KOPT-K1 (cell line): ENCODE measurements at regions not wholly inside any gene's neighbourhood (a gene's known extent, or its start where the extent isn't known, plus 50 kb on each side); places are given as distances from the start of the nearest gene placed in this dataset.

Experiments
- H3K27ac ChIP-seq: fragments of 200-600 bp; sonication (generic); 2 replicates; pipeline ENCODE4 v1.5.1; 2016; ENCODE audit warnings: antibody characterized with exemption, mild to moderate bottlenecking, low read depth, low read length; ENCODE audit not compliant: poor library complexity, severe bottlenecking
- H3K36me3 ChIP-seq: fragments of 200-600 bp; sonication (generic); 2 replicates; pipeline ENCODE4 v1.5.1; 2017; ENCODE audit warnings: antibody characterized with exemption, mild to moderate bottlenecking, low read length, moderate library complexity; ENCODE audit not compliant: insufficient read depth
- H3K9me3 ChIP-seq: fragments of 200-600 bp; sonication (generic); 2 replicates; pipeline ENCODE4 v1.5.1; 2017; ENCODE audit warnings: antibody characterized with exemption, low read length, mild to moderate bottlenecking; ENCODE audit not compliant: insufficient read depth, poor library complexity, severe bottlenecking

DNA sequence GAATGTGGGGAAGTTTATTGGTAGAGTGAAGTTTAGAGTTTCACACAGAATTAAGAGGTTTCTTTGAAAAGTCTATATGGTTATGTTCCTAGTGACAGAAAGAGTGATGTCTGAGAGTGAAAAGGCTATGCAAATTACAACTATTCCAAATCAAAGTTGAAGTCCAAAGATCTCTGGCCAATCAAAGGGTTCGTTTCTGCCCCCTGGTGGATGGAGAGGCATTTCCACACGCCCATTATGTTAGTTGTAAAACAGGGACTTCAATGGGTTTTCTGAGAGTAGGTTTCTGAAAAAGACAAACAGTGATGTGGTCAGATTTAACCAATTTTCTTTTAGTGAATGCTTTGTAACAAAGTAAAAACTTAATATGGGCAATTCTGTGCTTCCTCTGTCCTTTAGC, 441.5 kb upstream of the POU3F3 start:
- no peaks in the 10 kb centered on the region for H3K36me3 ChIP-seq
- H3K9me3 ChIP-seq, result no peaks in the 10 kb centered on the region
- no peak overlapping the region for H3K27ac ChIP-seq

DNA sequence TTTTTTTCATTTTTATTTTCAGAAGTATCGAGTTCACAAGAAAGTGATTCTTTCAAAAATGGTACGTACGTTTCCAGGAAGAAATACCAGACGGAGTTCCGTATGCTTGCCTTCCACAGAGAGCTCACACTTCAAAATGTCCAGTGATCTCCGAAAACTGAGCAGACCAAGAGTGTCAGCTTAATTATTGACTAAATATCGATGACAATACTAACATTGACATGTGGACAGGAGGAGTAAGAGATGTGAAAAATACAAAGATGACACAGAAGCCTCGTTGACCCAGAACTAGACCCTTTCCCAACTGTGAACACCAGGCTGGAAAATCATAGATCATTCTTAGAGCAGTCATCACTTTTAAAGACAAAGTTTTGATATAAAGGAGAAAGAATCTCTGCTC, 440.0 kb upstream of the POU3F3 start:
- Histone ChIP-seq H3K27ac (no peak overlapping the region), H3K36me3 (no peaks in the 10 kb centered on the region), H3K9me3 (no peaks in the 10 kb centered on the region)

DNA sequence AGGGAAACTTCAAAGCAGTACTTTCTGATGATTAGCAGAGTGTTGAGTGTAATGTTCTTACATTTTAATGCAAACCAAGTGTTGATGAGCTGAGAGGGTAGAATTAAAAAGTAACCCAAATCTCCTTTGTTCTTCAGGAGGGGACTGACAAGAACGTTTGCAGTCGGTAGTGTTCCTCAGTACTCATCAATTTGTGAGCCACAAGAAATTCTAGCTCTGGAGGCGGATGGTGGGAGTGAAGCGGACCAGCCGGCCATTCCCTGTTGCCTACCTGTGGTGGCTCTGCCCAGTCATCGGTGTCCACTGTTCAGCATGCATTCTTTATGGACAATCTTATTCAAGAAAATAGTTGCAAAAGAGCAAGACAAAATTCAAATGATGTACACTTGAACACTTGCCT, 438.6 kb upstream of the POU3F3 start:
- Histone ChIP-seq H3K36me3 (no peaks in the 10 kb centered on the region), H3K27ac (no peak overlapping the region), H3K9me3 (no peaks in the 10 kb centered on the region)

DNA sequence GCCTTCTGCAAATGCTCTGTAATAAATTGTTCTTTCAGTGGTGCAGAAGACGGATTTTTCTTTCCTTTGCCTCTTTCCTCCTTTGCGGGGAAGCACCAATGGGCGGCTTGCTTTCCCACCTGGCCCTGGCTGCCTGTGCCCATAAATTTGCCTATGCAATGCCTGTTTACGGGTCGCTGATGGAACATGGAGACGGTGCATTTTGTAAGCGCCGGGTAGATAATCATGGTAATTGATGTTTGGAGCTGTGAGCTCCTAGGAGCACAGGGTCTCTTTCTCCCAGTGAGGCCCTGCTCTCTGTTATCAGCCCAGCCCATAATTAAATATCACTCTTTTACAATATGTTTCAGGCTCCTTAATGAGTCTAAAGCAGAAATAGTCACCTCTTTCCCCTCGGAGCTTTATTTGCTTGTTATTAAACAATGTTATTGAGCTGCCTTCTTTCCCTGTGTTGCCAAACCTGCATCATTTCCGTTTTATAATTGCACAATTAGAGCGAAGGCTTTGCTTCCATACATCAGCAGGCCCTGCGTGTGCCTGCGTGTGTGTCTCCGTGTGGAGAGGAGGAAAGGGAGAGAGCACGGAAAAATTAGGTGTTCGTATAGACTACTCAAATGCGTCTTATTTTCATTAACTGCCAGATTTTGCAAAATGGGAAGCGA, 437.4 kb upstream of the POU3F3 start:
- Histone ChIP-seq H3K27ac (no peak overlapping the region), H3K36me3 (no peaks in the 10 kb centered on the region), H3K9me3 (no peaks in the 10 kb centered on the region)

DNA sequence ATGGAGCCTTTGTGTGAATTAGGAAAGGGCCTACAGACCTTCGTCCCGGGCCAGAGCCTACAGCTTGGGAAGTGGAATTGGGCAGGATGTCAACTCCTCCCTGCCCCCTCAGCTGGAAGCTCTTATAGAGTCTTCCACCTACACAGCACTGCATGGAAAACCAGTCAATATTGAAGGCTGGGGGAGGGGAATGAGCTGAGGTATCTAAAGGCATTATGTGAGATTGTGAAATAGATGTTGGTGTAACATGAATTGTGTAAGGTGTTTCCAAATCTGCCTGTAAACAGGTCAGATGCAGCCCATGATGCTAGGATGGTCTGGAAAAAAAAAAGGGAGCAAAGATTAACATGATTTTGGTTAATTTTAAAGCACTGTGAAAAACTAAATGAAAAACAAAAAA, 433.5 kb upstream of the POU3F3 start:
- no peak overlapping the region for H3K27ac ChIP-seq
- no peaks in the 10 kb centered on the region for H3K9me3 ChIP-seq

DNA sequence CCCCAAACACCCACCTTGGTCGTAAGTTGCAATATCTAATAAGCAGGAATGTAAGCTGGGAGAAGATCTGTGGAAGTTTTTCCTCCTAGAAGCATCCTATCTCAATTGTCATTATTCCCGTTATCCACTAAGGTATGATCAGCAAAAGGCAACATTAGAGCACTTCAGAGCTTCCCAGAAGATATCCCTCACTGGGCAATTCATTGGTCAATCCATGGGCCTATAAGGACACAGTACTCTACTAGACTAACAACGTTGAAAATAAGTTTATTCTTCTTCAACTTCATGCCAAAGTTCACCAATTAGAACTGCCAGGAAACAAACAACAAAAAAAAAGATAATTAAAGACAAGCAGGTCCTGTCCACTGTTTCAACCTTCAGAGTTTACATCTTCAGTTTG, 433.0 kb upstream of the POU3F3 start:
- H3K9me3 ChIP-seq, result no peaks in the 10 kb centered on the region
- H3K36me3 ChIP-seq, result no peaks in the 10 kb centered on the region
- H3K27ac ChIP-seq, result no peak overlapping the region

More for the DNA sequence above, 433.5 kb upstream of the POU3F3 start:
- H3K36me3 ChIP-seq, result no peaks in the 10 kb centered on the region

DNA sequence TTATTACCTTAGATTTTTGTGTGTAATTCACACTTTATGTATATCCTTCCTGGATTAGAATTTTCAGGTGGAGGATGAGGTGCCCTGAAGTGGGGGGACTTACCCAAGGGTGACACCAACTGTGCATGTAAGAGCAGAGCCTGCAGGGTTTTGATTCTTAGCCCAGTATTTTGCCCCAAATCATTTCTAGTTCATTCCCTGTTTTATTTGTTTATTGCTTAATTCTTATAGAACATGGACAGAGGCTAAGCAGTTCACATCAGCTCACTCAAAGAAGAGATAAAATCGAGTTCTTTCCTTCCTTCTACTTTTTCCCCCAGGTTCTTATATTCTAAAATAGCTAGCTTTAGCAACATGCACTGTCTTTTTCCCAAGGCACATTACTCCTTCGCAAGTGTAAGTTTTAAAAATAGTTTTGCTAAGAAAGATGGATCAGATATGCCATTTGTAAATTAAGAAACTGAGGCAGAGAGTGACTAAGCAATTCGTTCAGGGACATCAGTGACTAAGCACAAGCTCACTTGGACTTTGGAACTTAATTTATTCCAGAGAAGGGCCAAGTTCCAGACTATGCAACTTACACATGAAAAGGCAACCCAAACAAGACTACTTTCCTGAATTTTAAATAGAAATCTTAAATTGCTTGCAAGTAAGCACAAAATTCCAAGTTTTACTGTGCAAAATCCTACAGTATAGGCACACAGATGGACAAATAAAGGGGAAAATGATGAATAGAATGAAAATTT, 427.9 kb upstream of the POU3F3 start:
- Histone ChIP-seq H3K36me3 (no peaks in the 10 kb centered on the region), H3K27ac (no peak overlapping the region), H3K9me3 (no peaks in the 10 kb centered on the region)

DNA sequence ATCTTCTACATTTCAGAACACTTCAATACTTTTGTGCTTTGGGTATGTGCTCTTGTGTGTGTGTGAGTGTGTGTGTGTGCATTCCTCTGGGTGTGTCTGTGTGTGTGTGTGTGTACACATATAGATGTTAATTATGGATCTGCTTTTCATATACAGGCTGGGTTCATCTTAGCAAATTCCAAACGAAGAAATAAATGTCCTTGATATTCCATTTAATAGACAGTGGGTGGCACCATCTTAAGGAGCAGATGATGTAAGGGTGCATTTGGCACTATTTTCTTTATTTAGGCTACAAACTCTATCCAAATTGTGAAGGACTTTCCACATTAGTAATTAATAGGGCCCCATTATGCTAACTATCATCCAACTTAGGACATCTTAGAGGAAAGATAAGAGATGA, 425.8 kb upstream of the POU3F3 start:
- Histone ChIP-seq H3K36me3 (no peaks in the 10 kb centered on the region), H3K27ac (no peak overlapping the region), H3K9me3 (no peaks in the 10 kb centered on the region)

DNA sequence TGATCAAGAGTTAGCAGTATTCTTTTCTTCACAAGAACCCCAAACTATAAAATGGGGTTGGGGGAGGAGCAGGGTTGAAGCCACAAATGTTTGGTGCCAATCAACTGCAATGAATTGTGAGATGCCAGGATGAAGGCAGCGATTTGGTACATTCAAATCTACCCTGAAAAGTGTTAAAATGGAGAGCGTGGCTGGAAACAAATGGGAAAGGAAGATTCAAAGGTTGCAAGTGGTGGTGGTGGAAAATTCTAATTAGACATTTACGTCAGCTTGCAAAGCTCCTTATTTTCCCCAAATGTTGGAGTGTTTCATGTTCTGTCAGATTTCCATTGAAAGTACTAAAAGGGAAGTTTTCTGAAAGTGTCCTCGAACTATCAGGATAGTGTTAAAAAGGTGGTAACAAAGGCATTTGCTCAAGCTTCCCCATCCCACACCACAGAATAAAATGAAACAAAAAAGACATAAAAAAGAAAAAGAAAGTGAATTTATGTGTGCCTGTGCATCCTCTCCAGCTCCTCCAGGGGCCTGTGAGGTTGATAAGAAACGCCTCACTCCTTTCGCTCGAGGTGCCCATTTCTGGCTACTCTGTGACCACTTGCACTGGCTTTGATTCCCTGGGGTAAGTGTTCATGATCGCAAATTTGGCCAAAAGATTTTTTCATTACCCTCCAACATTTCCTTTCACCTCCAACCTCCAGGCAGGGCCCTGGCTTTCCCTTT, 424.1 kb upstream of the POU3F3 start:
- Histone ChIP-seq H3K27ac (no peak overlapping the region), H3K9me3 (no peaks in the 10 kb centered on the region), H3K36me3 (no peaks in the 10 kb centered on the region)

DNA sequence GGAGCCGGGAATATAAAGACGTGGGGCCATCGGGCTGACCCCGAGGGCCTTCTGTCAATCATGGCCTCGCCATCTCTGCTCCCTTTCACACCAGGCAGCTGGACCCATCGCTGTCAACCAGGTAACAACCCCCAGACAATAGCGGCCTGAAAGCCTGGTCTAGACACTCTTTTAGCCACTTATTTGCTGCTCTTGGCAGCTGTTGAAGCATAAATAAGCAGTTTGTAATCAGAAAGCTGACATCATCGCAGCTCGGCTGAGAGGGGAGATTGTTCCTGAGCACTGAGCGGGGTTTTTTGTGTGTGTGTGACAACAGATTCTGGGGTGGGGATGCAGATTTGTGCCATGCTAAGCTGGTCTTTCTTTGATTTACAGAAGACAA, 423.6 kb upstream of the POU3F3 start:
- Histone ChIP-seq H3K36me3 (no peaks in the 10 kb centered on the region), H3K9me3 (no peaks in the 10 kb centered on the region), H3K27ac (no peak overlapping the region)

DNA sequence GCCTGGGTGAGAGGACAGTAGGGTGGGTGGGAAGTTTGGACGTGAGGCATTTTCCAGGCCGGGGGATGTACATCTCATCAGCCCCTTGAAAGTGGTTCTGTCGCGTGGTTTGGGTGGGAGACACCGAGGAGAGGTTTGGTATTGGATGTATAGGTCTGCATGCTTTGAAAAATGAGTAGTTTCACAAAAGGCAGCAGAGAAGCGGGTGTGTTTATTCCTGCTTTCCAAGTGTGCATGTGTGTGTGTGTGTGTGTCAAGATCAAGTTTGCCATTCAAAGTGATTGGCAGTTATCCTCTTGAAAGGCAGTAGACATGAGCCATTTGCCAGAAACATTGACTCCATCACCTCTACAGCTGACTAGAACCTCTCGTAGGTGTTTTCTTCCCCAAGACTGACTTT, 423.1 kb upstream of the POU3F3 start:
- Histone ChIP-seq H3K9me3 (no peaks in the 10 kb centered on the region), H3K27ac (no peak overlapping the region), H3K36me3 (no peaks in the 10 kb centered on the region)

DNA sequence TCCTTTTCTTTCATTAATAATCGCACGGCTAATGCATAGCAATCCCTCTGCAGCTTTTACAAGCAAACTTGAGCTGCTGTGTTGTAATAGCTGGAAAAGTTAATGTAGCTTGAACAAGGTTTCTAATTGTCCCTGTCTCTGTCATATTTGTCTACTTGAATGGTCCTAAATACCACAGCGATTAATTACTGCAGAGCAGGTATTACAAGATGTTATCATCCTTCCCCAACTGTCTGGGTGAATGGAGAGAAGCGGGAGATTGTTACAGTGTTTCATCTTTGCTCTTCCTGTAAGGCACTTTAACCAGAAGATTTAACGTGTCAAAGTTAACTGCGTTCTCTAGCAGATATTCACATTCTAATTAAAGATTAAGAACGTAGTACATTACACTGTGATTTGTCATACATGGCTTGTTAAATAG, 422.2 kb upstream of the POU3F3 start:
- Histone ChIP-seq H3K36me3 (no peaks in the 10 kb centered on the region), H3K9me3 (no peaks in the 10 kb centered on the region), H3K27ac (no peak overlapping the region)

DNA sequence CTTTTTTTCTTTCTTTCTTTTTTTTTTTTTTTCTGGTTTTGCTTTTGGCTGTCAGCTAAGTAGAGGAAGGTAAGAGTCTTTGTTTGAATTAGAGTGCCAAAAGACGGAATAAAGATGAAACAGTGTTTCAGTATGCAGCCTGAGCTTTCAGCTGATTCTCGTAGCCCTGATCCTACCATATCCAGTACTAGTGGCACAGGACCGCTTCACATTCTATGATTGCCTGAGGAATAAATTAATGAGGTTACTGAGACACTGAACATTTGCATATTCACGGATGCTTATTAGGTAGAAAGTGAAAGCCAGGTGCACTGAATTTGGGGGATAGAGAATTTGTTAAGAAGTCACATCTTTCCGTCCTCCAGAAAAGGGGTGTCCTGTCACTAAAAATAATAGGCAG, 421.5 kb upstream of the POU3F3 start:
- no peaks in the 10 kb centered on the region for H3K36me3 ChIP-seq
- H3K9me3 ChIP-seq, result no peaks in the 10 kb centered on the region
- H3K27ac ChIP-seq, result no peak overlapping the region

DNA sequence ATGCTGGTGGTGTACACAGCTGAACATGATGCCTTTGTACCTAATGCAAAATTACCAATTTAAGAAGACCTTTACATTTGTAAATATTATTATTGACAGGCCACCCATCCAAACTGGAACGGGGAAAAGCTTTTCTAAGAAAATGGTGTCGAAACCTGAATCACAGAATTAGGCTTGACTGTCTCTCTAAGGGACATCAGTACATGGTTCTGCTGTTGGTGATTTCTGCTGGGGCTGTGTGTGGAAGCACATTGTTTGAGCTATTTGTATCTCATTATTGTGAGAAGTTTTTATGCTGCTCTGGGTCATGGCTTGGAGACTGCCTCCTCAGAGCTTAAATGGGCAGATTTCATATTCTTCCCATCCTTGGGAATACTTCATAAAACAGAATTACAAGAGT, 420.9 kb upstream of the POU3F3 start:
- Histone ChIP-seq H3K27ac (no peak overlapping the region), H3K9me3 (no peaks in the 10 kb centered on the region), H3K36me3 (no peaks in the 10 kb centered on the region)

DNA sequence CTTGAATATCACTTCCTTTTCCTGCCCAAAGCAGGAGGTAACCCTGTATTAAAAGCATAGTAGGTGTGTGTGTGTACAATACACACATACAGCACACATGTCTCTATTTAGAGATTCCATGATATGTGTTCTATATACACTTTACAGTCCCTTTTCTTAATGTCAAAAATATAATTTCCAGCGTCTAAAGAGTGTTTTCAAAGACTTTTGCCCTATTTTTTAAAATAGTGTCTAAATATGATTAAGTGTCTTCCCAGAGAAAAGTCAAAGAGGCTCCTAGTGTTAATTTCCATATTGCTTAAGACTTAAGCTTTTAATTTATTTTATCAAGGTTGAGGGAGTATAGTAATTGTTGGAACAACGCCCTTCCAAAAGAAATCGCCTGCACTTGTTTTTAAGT, 420.3 kb upstream of the POU3F3 start:
- no peaks in the 10 kb centered on the region for H3K36me3 ChIP-seq
- no peak overlapping the region for H3K27ac ChIP-seq
- H3K9me3 ChIP-seq, result no peaks in the 10 kb centered on the region
